Dedifferentiated amniotic fluid mesenchymal stem cell (primary cell): ENCODE measurements at regions not wholly inside any gene's neighbourhood (a gene's known extent, or its start where the extent isn't known, plus 50 kb on each side); places are given as distances from the start of the nearest gene placed in this dataset.

Experiments used
- DNase-seq: peaks from one replicate; pipeline ENCODE4 v3.0.0-alpha.2; 2016; ENCODE audit errors: extremely low spot score

GRCh38 chr16:86059253-86060171 is 160.6 kb downstream of the IRF8 start:
- DNase-seq, result no peak

DNA sequence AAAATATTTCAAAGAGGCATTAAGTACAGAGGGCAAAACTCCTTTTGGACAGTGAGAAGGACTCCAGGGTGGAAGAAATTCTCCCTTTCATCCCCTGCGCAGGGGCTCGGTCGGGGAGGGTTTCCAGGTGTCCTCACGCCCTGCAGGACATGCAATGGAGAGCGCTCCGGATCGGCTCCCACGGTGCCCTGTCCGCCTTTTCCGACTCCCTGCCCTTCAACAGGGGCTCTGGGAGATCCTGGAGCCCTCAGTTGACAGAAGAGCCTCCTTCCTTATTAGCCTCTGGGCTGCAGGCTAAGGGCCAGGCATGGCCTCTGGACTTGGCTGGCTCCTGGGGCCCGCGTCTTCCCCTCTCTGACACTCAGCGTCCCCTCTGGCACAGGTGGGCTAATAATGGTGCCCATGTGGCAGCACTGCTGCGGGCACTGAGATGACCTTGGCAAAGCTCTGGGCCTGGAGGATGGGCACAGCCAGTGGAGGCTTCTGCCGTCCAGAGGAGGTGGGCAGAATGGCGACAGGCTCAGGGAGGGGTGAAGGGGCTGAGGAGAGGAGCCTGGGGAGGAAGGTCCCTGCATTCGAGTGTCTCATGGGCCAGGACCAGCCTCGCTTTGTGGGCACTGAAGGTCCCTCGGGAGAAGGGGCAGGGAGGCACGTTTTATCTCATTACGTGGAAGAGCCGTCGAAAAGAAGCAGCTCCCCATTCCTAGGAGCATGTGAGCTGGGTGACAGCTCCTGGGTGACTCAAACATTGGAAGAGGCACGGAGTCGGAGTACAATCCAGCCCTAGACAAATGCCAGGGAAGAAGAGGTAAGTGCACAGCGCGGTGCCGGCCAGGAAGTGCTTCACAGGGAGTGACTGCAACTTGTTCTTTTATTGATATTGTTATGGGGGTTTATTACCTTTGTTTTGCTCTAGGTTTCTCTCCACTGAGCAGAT is 161.7 kb downstream of the IRF8 start:
- DNase-seq, result no peak

GRCh38 chr16:86061318-86061695 is 162.3 kb downstream of the IRF8 start:
- DNase-seq, result no peak

DNA sequence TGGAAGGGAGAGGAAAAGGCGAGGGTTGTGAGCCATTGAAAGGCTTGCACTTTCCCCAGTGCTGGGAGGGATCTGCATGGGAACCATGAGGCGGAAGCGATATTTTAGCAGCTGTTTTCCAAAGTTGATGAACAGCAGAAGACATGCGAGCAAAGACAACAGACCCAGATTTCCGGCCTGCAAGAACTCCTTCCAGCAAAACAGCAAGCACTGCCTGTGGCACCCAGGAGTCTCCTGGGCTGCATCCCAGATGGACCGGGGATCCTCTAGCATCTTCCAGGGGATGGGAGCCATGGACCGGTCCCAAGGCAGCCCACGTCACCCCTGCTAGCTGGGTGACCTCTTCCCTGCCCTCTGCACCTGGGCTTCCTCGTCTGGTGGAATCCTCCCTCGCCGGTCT is 162.8 kb downstream of the IRF8 start:
- no peak for DNase-seq

- DNase-seq, result no peak
Measured at GRCh38 chr16:86062271-86062965, 163.5 kb downstream of the IRF8 start.

DNA sequence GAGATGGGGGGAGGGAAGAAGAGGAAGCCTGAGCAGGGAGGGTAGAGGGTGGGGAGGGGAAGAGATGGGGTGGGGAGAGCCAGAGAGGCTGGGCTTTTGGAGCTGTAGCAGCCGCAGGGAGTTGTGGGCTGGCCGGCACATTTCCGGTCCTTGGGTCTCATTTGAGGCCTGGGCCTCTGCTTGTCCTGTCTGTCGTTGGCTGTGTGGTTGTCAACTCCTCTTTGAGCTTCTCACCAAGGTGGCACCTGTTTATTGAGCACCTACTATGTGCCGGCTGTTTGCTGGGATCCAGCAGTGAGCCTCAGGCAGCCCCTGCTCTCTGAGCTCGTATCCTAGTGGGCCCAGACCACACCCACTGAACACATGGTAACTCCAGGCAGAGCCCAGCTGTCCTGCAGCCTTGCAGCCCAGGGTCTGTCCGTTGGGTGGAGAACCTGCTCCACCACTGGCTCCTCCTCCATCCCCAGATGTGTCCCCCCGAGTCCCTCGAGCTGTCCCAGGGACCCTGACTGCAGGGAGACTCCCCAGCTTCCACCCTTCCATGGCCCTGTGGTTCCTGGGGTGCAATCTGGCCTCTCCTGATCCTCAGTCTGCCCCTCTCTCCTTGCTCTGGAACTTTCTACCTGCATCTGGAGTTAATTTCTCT is 164.9 kb downstream of the IRF8 start:
- no peak for DNase-seq

DNA sequence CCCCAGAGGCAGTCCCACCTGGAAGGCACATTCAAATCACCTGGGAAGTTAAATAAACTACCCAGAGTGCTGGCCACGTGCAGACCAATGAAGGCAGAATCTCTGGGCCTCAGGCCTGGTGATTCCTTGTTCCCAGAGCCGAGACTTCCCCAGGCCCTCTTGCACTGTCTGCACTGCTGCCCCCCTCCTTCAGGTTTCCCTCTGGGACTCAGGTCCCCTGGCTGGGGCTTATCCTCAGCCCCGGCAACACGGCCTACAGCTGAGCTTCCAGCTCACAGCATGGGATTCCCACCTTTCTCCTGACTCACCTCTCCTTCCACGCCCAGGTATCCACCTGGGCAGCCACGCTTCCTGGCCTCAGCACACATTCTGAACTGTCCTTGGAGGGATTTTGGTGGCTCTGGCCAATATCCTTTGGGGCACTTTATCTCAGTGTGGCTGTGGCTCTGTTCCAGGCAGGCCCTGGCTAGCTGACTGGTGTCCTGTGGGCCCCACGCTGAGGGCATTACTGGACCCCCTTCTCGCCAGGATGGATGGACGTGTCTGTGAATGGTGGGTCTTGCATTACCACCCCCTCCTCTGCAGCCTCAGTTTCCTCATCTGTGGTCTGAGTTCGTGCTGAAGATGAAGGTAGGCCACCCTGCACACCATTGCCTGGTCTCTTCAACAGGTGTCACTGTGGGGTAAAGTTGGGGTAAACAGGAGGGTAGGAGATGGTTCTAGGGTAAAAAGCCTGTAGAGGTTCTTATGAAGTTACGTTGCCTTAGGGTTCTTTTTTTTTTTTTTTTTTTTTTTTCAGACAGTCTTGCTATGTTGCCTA is 165.7 kb downstream of the IRF8 start:
- no peak for DNase-seq

GRCh38 chr16:86065711-86066110 is 166.7 kb downstream of the IRF8 start:
- no peak for DNase-seq

DNA sequence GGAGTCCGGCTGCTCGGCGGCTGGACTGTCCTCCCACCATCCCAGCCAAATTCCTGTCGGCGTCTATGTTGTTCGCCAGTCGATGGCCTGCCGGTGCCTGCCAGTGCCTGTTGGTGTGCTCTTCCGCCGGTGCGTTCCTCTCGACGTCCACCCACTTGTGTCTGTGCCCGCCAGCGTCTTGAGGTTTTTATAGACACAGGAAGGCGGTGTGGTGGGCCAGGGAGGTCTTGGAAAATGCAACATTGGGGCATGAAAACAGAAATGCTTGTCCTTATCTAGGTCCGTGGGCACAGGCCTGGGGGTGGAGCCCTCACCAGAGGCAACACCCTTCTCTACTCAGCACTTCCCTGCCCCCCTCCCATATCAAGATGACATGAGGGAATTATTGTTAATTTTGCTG is 167.8 kb downstream of the IRF8 start:
- DNase-seq, result no peak

- no peak for DNase-seq
Measured at GRCh38 chr16:86067516-86067915, 168.6 kb downstream of the IRF8 start.

DNA sequence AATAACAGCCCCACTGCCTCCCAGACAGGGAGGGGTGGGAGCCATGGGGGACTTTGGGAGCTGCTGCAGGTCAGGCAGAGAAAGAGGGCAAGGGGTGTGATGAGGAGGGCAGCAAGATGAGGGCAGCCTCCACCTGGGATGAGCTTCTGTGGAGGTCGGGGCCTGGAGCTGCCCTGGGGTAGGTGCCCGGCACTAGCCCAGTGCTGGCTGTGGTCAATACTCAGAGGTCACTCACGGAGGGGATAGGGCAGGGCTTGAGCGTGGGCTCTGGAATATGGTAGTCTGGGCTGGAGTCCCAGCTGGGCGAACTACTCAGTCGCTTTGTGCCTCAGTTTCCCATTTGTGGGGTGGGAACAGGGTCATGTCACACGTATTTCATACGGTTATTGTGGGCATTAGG is 169.0 kb downstream of the IRF8 start:
- DNase-seq, result no peak

DNA sequence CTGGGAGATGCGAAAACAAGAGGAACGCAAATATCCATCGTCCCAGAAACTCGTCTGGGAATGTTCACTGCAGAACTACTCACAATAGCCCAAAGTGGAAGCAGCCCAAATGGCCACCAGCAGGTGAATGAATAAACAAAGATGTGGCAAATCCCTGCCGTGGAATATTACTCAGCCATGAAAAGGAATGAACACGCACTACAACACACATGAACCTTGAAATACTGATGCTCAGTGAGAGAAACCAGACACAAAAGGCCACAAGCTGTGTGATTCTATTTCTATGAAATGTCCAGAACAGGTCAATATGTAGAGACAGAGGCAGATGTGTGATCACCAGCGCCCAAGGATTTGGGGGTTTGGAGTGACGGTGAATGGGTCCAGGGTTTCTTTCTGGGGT is 169.8 kb downstream of the IRF8 start:
- DNase-seq, result no peak

DNA sequence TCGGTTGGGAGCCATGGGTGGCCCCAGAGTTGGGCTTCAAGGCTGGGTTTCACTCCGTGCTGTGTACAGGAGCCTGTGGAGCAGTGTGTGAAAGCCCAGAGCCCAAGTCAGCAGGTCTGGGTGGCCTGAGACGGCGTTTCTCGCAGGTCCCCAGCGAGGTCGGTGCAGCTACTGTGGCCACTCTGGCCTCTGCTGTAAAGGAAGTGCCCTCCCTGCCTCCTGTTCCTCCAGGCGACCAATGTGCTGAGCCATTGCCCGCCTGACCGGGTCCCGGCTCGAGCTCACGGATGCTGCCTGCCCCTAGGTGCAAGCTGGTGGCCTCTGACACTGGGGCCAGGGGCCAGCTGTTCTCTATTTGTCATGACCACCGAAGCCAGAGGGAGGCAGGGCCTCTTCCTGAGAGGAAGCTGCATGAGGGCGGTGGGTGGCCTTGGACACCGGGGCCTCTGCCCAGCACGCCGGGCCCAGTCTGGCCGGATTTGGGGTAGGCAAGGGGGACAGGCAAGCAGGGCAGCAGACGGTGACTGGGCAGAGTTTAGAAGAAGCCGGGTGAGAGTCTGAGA is 170.9 kb downstream of the IRF8 start:
- no peak for DNase-seq

DNA sequence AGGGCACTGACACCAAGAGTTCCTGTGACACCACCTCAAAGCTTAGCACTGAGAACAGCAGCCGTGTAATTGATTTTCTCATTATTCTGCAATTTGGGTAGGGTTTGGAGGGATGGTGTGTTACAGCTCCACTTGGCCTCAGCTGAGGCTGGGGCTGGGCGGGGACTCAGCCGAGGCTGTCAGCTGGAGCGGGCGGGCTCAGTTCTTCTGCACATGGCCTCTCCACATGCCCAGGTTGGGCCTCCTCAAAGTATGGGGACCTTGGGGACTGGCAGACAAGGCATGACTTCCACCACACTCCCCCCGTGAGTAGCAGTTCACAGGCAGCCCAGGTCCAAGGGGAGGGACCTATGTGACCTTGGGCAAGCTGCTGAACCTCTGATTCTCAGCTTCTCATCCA is 171.5 kb downstream of the IRF8 start:
- no peak for DNase-seq

- no peak for DNase-seq
Measured at GRCh38 chr16:86070971-86071370, 172.0 kb downstream of the IRF8 start.

DNA sequence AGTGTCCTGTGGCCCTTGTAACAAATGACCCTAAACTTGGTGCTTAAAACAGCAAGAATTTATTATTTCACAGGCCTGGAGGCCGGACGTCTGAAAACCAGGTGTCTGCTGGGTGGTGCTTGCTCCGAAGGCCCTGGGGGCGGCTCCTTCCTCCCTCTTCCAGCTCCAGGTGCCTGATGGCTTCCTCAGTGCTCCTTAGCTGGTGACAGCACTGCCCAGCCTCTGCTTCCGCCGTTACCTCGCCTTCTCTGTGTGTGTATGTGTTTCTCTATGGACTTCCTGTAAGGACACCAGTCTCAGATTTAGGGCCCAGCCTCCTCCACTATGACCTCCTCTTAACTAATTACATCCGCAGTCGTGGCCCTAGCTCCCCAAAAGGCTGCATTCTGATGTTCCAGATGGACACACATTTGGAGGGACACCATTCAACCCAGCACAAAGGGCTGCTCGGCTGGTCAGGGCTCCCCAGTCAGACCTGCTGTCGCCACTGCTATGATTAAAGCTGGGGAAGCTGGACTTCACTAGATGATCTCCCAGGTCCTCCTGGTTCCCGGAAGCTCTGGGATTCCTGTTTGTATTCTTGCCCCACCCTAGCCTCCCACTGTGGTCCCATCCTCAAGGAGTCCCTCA is 172.8 kb downstream of the IRF8 start:
- DNase-seq, result no peak

DNA sequence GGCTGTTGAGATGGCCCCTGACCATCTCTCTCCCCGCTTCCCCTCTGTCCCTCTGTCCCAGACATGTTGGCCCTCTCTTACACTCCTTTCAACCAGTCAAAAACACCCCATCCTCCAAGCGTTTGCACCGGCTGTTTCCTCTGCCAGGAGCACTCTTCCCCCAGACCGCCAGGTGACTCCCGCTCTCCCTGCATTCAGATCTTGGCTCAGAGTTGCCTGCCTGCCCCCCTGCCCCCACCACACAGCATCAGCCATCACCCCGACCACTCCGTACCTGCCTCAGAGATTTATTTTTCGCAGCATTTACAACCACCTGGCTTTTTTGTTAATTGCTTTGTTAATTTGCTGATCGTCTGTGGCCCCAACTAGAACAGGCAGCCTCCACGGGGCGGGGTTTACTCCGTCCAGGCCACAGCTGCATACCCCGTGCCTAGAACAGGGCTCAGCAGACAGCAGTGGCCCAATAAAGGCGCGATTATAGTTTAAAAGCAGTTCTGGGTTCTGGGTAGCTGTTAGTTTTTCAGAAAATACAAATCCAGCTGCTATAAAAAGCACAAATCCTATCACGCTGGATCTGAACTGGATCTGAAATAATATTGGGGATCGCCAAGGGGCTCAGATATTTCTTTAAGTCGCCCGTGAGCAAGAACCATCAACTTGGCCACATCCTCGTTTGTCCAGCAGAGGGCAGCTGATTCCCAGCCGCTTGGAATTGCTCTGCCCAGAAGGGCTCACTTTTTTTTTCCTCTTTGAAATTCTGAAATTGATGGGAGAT is 173.6 kb downstream of the IRF8 start:
- DNase-seq, result peak; percentile 81

- DNase-seq, result no peak
Measured at GRCh38 chr16:86073103-86073625, 174.2 kb downstream of the IRF8 start.
